GM10266 (cell line): ENCODE measurements at regions not wholly inside any gene's neighbourhood (a gene's known extent, or its start where the extent isn't known, plus 50 kb on each side); places are given as distances from the start of the nearest gene placed in this dataset.

Experiments
- DNase-seq: peaks from one replicate; pipeline ENCODE4 v3.0.0; 2012; ENCODE audit errors: extremely low spot score
- CTCF ChIP-seq: IDR thresholded peaks from 2 replicates; pipeline ENCODE4 v1.5.1; 2012; ENCODE audit warnings: mild to moderate bottlenecking, low read depth; ENCODE audit not compliant: control insufficient read depth, insufficient read depth; ENCODE audit errors: missing control alignments

- DNase-seq = no peak
- TF ChIP-seq CTCF = no peak
Measured at GRCh38 chr10:4678023-4678950, 147.7 kb upstream of the AKR1E2 start.

GRCh38 chr10:4677296-4678021 is 148.5 kb upstream of the AKR1E2 start:
- DNase-seq = no peak
- no peak for TF ChIP-seq CTCF

GRCh38 chr10:4676566-4676965 is 149.4 kb upstream of the AKR1E2 start:
- DNase-seq = no peak
- TF ChIP-seq CTCF = no peak

- no peak for DNase-seq
- TF ChIP-seq CTCF = no peak
Measured at GRCh38 chr10:4675808-4676207, 150.2 kb upstream of the AKR1E2 start.

- no peak for DNase-seq
Measured at GRCh38 chr10:4673279-4674040, 152.5 kb upstream of the AKR1E2 start.

GRCh38 chr10:4672201-4672600 is 153.8 kb upstream of the AKR1E2 start:
- TF ChIP-seq CTCF = no peak
- no peak for DNase-seq

More at GRCh38 chr10:4673279-4674040, 152.5 kb upstream of the AKR1E2 start:
- TF ChIP-seq CTCF = no peak
